Tibial artery (tissue), 4 donors: ENCODE measurements at regions not wholly inside any gene's neighbourhood (a gene's known extent, or its start where the extent isn't known, plus 50 kb on each side); places are given as distances from the start of the nearest gene placed in this dataset.

Experiments used
- DNase-seq, 2 donors: peaks; one replicate each; pipeline ENCODE4 v3.0.0-alpha.2; 2019
- H3K27ac ChIP-seq, 2 donors: fragments of 200-600 bp; sonication (generic) in 1 of 2; 1 replicate in 1 of 2; 2 replicates in 1 of 2; pipeline ENCODE4 v1.5.1; 2018 to 2019; ENCODE audit warnings: mild to moderate bottlenecking in 1 of 2
- H3K27me3 ChIP-seq, 2 donors: fragments of 200-600 bp; sonication (generic) in 1 of 2; one replicate each; pipeline versions ENCODE4 v1.5.1 to v1.6.0; 2016 to 2019
- H3K36me3 ChIP-seq, 3 donors: fragments of 200-600 bp; sonication (generic) in 2 of 3; one replicate each; pipeline ENCODE4 v1.5.1; 2016 to 2019; ENCODE audit warnings: mild to moderate bottlenecking in 2 of 3
- H3K4me1 ChIP-seq, 4 donors: fragments of 200-600 bp; sonication (generic) in 2 of 4; 1 replicate in 3 of 4; 2 replicates in 1 of 4; pipeline ENCODE4 v1.5.1; 2016 to 2019
- H3K4me3 ChIP-seq, 2 donors: fragments of 200-600 bp; sonication (generic) in 1 of 2; 1 replicate in 1 of 2; 2 replicates in 1 of 2; pipeline ENCODE4 v1.5.1; 2018 to 2019; ENCODE audit warnings: mild to moderate bottlenecking in 2 of 2
- H3K9me3 ChIP-seq, 3 donors: fragments of 200-600 bp; sonication (generic) in 1 of 3; one replicate each; pipeline ENCODE4 v1.5.1; 2016 to 2019
- intact Hi-C: fragments of 100-400 bp; cut with DNase I; formaldehyde crosslinking; loops from one replicate; pipeline ENCODE4 v1.15.0; 2023; ENCODE audit warnings: low total_unique reads
- TF ChIP-seq, protein P1 (sequence below), 2 experiments: fragments of 200-600 bp in 1 of 2; fragments of 450-650 bp in 1 of 2; IDR thresholded peaks; one replicate each; pipeline ENCODE4 v1.5.1; 2017 to 2019; ENCODE audit warnings: antibody characterized with exemption in 2 of 2, mild to moderate bottlenecking in 1 of 2, moderate library complexity in 1 of 2

DNA sequence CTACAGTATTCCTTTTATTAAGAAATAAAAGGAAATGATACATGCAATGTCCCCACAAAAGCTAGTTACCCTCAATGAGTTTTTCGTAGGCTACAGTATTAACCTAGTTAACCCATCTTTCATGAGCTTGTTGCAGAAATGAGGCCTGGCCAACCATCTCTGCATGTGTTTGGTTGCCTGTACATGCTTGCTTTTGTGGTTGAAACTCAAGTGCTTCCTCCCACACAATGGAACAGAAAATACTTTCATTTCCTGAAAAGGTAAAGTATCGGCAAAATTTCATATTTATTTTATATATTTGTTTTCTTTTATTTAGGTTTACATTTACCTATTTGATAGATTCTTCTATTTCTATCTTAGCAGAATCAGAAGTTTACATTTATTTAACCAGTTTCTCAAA, 214.6 kb upstream of the FAM241A start:
- no peak overlapping the region for H3K4me3 ChIP-seq
- no peak overlapping the region for H3K27ac ChIP-seq
- no peaks in the 10 kb centered on the region for H3K4me1 ChIP-seq
- no peaks in the 10 kb centered on the region for H3K36me3 ChIP-seq
- intact Hi-C loops: no loop called here
- no peak for DNase-seq
- TF ChIP-seq, protein P1, sequence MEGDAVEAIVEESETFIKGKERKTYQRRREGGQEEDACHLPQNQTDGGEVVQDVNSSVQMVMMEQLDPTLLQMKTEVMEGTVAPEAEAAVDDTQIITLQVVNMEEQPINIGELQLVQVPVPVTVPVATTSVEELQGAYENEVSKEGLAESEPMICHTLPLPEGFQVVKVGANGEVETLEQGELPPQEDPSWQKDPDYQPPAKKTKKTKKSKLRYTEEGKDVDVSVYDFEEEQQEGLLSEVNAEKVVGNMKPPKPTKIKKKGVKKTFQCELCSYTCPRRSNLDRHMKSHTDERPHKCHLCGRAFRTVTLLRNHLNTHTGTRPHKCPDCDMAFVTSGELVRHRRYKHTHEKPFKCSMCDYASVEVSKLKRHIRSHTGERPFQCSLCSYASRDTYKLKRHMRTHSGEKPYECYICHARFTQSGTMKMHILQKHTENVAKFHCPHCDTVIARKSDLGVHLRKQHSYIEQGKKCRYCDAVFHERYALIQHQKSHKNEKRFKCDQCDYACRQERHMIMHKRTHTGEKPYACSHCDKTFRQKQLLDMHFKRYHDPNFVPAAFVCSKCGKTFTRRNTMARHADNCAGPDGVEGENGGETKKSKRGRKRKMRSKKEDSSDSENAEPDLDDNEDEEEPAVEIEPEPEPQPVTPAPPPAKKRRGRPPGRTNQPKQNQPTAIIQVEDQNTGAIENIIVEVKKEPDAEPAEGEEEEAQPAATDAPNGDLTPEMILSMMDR (IDR thresholded peaks at IDR 0.05): no peak
- H3K9me3 ChIP-seq: no peaks in the 10 kb centered on the region
- peaks cover 0 to 3% of the 10 kb centered on the region in 2 donors for H3K27me3 ChIP-seq

DNA sequence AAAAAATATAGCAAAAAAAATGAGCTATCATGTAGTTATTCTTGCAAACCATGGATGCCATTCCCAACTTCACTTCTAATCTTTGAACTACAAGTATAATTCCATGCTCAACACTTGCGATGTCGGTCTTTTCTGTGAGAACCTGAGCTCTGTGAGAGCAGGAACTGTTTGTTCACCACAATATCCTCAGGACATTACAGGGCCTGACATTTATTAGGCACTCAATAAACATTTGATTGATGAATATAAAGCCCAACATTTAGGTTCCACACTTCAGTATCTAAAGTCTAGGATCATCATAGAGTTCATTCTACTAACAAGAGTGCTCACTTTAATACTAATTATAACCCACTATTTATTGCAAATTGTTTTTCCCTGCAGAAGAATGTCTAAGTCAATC, 211.6 kb upstream of the FAM241A start:
- no peak for DNase-seq
- no peaks in the 10 kb centered on the region for H3K9me3 ChIP-seq
- no peak overlapping the region for H3K4me3 ChIP-seq
- H3K27me3 ChIP-seq: peaks cover 0 to 3% of the 10 kb centered on the region in 2 donors
- H3K27ac ChIP-seq: no peak overlapping the region
- intact Hi-C loops: no loop called here
- no peaks in the 10 kb centered on the region for H3K4me1 ChIP-seq
- TF ChIP-seq, protein P1 (IDR thresholded peaks at IDR 0.05): no peak
- H3K36me3 ChIP-seq: no peaks in the 10 kb centered on the region

DNA sequence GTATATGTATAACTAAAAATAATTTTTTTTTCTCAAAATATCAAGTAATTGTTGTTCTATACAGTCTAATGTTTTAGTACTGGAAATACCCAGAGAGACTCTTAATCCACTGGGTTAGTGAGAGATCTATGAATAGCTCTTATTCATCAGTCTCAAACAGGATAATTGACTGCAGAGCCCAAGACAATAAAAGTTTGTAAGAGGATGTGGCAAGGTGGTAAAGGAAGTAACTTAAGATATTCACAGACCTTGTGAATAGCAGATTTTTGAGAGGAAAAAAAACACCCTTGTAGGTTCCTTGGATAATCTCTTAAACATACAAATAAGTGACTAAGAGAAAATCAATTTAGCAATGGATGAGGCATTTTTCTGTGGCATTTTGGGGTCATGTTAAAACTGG, 210.9 kb upstream of the FAM241A start:
- Histone ChIP-seq H3K9me3 (no peaks in the 10 kb centered on the region), H3K36me3 (no peaks in the 10 kb centered on the region), H3K27ac (no peak overlapping the region), H3K4me3 (no peak overlapping the region), H3K27me3 (peaks cover 0 to 3% of the 10 kb centered on the region in 2 donors), H3K4me1 (no peaks in the 10 kb centered on the region)
- intact Hi-C loops: no loop called here
- no peak for DNase-seq
- TF ChIP-seq, protein P1 (IDR thresholded peaks at IDR 0.05): no peak

DNA sequence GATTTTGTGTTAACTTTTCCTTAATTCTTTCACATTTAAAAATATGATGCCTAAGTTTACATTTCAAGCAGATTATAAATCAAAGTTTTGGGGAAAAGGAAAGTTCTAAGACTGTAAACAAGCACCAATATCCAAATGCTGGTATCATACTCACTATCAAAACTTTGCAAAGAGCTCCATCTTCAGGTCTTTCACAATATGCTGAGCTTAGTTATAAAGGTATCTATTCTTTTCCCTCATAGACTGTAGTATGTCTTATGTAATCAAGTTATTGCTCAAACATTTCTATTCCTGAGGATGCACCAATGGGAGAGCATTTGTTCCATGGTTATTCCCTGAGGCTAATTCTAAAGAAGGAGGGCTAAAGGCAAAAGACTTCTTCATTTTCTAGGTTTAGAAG, 207.9 kb upstream of the FAM241A start:
- no peak for DNase-seq
- intact Hi-C loops: no loop called here
- H3K4me1 ChIP-seq: no peaks in the 10 kb centered on the region
- H3K36me3 ChIP-seq: no peaks in the 10 kb centered on the region
- peaks cover 0 to 3% of the 10 kb centered on the region in 2 donors for H3K27me3 ChIP-seq
- no peak overlapping the region for H3K4me3 ChIP-seq
- no peaks in the 10 kb centered on the region for H3K9me3 ChIP-seq
- H3K27ac ChIP-seq: no peak overlapping the region
- TF ChIP-seq, protein P1 (IDR thresholded peaks at IDR 0.05): no peak

DNA sequence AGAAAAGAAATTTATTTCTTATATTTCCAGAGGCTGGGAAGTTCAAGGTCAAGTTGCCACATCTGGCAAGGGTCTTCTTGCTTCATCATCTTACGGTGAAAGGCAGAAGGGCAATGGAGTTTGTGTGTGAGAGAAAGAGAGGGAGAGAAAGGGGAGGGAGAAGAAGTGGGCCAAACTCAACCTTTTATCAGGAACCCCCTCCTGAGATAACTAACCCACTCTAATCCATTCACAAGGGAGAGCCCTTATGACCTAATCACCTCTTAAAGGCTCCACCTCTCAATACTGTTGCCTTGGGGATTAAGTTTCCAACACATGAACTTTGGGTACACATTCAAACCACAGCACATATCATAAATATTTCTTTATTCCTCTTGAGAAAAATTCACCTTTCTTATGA, 203.3 kb upstream of the FAM241A start:
- TF ChIP-seq, protein P1 (IDR thresholded peaks at IDR 0.05): no peak
- H3K9me3 ChIP-seq: no peaks in the 10 kb centered on the region
- H3K27ac ChIP-seq: no peak overlapping the region
- H3K36me3 ChIP-seq: no peaks in the 10 kb centered on the region
- H3K4me3 ChIP-seq: no peak overlapping the region
- intact Hi-C loops: no loop called here
- H3K27me3 ChIP-seq: no peaks in the 10 kb centered on the region
- H3K4me1 ChIP-seq: peaks cover 0 to 7% (median 0%) of the 10 kb centered on the region in 4 donors
- DNase-seq: no peak

DNA sequence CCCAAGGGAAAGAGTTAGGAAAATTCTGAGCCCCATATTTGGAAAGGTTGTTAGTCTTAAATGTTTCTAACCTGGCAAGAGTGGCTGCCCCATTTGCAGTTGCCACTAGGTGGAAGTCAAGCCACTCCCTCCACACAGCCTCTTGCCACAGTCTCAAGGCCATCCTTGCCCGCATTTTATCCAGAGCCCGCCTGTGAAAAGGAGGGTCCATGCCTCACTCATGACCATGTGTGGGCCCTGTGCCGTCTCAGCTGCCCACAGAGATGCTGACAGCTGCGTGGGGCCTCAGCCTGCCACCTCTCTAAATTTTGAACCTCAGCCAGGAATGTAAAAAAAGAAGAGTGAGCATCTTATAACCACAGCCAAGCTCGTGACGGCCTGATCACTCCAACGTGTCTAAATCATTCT, 201.5 kb upstream of the FAM241A start:
- intact Hi-C loops: no loop called here
- TF ChIP-seq, protein P1 (IDR thresholded peaks at IDR 0.05): no peak
- no peak for DNase-seq
- Histone ChIP-seq H3K27me3 (no peaks in the 10 kb centered on the region), H3K4me1 (peaks cover 0 to 7% (median 0%) of the 10 kb centered on the region in 4 donors), H3K9me3 (no peaks in the 10 kb centered on the region), H3K36me3 (no peaks in the 10 kb centered on the region), H3K4me3 (no peak overlapping the region), H3K27ac (no peak overlapping the region)
